ENCODE measurements at regions not wholly inside any gene's neighbourhood (a gene's known extent, or its start where the extent isn't known, plus 50 kb on each side); places are given as distances from the start of the nearest gene placed in this dataset.
A peak's percentile ranks its signal among the peaks of the same experiment; 100 is the strongest.

DNA sequence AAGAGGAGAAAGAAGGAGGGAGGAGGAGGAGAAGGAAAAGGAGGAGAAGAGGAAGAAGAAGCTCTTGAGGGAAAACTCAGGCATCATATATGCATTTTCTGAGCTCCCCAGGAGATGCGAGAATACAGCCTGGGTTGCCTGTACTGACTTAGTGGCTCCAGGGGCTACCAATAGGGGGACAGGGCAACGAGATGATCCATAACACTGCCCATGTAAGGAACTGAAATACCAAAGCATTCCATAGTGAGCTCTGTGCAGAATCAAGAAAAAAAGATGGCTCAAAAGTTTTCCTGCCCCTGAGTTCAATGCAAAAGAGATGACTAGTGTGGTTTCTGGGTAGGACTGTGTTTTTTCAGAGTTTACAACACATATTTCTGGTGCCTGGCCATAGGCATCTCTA is 258.7 kb downstream of the ALDH8A1 start:
- no peak overlapping the region for H3K4me3 ChIP-seq (replicated peaks; ENCODE audit: low read depth, low read length)
- DNase-seq (ENCODE audit: extremely low read depth, low read depth) = no peak
- TF ChIP-seq, protein P1, sequence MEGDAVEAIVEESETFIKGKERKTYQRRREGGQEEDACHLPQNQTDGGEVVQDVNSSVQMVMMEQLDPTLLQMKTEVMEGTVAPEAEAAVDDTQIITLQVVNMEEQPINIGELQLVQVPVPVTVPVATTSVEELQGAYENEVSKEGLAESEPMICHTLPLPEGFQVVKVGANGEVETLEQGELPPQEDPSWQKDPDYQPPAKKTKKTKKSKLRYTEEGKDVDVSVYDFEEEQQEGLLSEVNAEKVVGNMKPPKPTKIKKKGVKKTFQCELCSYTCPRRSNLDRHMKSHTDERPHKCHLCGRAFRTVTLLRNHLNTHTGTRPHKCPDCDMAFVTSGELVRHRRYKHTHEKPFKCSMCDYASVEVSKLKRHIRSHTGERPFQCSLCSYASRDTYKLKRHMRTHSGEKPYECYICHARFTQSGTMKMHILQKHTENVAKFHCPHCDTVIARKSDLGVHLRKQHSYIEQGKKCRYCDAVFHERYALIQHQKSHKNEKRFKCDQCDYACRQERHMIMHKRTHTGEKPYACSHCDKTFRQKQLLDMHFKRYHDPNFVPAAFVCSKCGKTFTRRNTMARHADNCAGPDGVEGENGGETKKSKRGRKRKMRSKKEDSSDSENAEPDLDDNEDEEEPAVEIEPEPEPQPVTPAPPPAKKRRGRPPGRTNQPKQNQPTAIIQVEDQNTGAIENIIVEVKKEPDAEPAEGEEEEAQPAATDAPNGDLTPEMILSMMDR (IDR thresholded peaks at IDR 0.05; ENCODE audit: low read depth, low read length, missing control alignments) = no peak

DNA sequence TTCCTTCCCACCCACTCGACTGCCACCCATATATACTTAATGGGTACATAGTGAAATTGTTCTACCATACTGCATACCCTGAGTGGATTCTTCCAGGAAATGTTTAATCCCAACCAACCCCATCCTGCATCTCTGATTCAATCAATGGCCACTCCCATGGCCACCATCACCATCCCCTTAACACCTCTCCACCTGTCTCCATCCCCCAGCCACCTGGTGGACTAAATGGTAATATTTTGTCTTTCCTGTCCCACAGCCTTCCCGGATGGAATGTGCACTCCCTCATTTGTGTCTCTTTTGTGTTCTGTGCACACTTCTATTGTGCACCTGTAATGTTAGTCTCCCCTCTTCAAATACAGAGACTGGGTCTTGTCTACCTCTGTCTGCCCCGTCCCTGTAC is 259.9 kb downstream of the ALDH8A1 start:
- TF ChIP-seq, protein P1 (IDR thresholded peaks at IDR 0.05; ENCODE audit: low read depth, low read length, missing control alignments) = no peak
- DNase-seq (ENCODE audit: extremely low read depth, low read depth) = no peak

DNA sequence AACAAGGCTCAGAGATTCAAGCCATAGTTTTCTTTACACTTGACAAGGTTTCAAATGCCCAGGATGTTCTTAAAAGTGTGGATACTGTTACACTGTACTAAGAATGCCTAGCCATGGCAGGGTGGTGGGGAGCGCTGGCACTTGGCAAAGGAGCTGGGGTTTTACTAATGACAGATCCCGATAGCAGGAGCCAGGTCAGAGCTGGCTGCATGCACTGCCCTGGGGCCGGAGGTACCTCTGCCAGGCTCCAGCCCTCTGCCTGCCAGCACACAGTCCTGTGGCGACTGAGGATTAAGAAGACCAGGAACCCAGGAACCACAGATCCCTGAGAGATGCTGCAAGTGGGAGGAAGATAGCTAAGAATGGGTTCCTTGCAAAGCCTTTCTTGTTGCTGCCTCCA is 260.3 kb downstream of the ALDH8A1 start:
- H3K4me3 ChIP-seq (replicated peaks; ENCODE audit: low read depth, low read length) = no peak overlapping the region
- no peak for DNase-seq (ENCODE audit: extremely low read depth, low read depth)
- TF ChIP-seq, protein P1 (IDR thresholded peaks at IDR 0.05; ENCODE audit: low read depth, low read length, missing control alignments) = no peak

More for the DNA sequence above, 259.9 kb downstream of the ALDH8A1 start:
- H3K4me3 ChIP-seq (replicated peaks; ENCODE audit: low read depth, low read length) = no peak overlapping the region

DNA sequence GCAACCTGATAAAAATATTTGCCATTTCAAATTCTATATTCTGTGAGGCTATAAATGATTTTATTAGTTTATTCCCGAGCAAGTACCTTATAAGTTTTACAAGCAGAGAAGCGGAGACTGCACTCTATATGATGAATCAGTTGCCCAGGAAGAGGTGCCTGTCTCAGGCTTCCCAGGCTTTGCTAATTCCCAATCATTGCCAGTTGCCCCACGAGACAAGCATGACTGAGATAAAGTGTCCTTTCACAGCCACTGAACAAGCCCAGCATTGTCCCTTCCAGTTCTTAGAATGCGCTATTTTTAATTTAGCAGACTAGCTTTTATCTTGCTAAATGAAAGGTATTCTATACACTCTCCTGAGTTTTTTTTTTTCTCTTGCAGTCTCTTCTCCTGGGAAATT is 260.7 kb downstream of the ALDH8A1 start:
- H3K4me3 ChIP-seq (replicated peaks; ENCODE audit: low read depth, low read length) = no peak overlapping the region

DNA sequence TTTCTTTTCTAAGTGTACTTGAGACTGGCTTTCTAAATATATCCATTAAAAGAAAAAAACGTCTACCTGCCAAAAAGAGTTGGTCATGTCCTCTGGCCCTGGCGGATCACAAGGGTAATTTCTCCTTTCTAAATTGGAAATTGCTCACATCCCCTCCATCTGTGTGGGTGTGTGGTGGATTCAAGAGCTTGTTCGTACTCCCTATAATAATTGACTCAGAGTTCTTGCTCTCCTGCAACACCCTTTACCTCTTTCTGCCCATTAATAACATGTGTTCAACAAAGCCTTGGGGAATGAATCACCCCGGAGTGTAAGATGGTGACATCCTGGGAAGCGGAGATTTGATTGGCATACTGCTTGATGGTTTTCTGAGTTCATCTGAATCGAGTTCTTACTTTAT is 263.8 kb downstream of the ALDH8A1 start:
- DNase-seq (ENCODE audit: extremely low read depth, low read depth) = peak; percentile 43
- no peak overlapping the region for H3K4me3 ChIP-seq (replicated peaks; ENCODE audit: low read depth, low read length)
- TF ChIP-seq, protein P1 (IDR thresholded peaks at IDR 0.05; ENCODE audit: low read depth, low read length, missing control alignments) = no peak

More for the DNA sequence above, 260.7 kb downstream of the ALDH8A1 start:
- TF ChIP-seq, protein P1 (IDR thresholded peaks at IDR 0.05; ENCODE audit: low read depth, low read length, missing control alignments) = no peak
- no peak for DNase-seq (ENCODE audit: extremely low read depth, low read depth)

DNA sequence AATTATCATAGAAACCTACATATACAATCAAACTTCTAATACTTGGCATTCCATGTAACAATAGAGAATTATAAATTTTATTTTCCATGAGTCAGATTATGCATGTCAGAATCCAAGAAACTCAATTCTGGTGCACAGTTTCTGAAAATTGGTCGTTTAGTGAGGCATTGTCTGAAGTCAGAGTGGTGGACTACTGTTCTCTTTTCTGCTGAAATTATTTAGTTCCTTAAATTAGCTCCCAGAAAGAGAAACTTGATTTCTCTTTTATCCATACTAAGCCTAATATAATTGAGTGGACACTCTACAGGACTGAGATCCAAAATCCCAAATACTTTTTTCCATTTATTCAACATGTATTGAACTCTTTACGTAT is 265.5 kb downstream of the ALDH8A1 start:
- H3K4me3 ChIP-seq (replicated peaks; ENCODE audit: low read depth, low read length) = no peak overlapping the region
- TF ChIP-seq, protein P1 (IDR thresholded peaks at IDR 0.05; ENCODE audit: low read depth, low read length, missing control alignments) = no peak
- DNase-seq (ENCODE audit: extremely low read depth, low read depth) = no peak

DNA sequence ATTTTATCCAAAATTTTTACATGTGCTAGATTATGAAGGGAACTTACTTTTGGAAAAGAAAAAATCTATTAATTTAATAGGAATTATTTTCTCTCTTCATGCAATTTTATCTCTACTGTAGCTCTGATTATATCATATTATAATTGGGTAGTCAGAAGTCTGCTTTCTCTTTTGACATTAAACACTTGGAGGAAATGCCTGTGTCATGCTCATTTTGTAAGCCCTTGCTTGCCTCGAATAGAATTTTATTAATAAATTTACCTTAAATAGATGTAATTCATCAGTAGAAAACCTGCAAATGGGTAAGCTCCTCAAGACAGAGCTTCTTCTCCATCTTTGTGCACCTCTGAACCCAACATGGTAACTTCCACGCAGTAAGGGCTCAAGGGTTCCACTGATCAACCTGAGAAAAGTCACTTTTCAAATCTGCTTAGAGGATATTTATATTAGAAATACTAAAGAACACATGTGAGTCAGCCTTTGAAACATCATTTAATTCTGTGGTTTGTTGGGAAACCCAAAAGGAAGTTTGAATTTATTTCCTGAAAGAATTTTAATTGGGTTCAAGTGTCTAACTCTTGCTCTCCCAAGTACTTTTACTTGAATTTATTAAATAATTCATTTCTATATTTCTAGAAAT is 266.0 kb downstream of the ALDH8A1 start:
- TF ChIP-seq, protein P1 (IDR thresholded peaks at IDR 0.05; ENCODE audit: low read depth, low read length, missing control alignments) = no peak
- DNase-seq (ENCODE audit: extremely low read depth, low read depth) = no peak
- no peak overlapping the region for H3K4me3 ChIP-seq (replicated peaks; ENCODE audit: low read depth, low read length)

All from HFF-Myc (cell line).